Keratinocyte (primary cell): ENCODE measurements at regions not wholly inside any gene's neighbourhood (a gene's known extent, or its start where the extent isn't known, plus 50 kb on each side); places are given as distances from the start of the nearest gene placed in this dataset.

Source experiments
- DNase-seq: peaks from one replicate; pipeline ENCODE4 v3.0.0-alpha.2; 2011; ENCODE audit warnings: low read depth, missing footprints, low spot score
- FAIRE-seq: peaks from 2 replicates; lab custom pipeline; 2011; peaks lifted over from hg19 to GRCh38; lab: Jason Lieb, UNC
- H2AFZ ChIP-seq: 2 replicates; pipeline ENCODE4 v1.6.0; 2012; ENCODE audit warnings: low read length, control low read depth, inconsistent platforms; ENCODE audit not compliant: control insufficient read depth
- H3K27ac ChIP-seq: 2 replicates; pipeline ENCODE4 v1.5.1; 2011; ENCODE audit warnings: low read length; ENCODE audit not compliant: control insufficient read depth, insufficient read depth
- H3K27me3 ChIP-seq: 3 replicates; pipeline ENCODE4 v1.6.0; 2011; ENCODE audit warnings: low read length; ENCODE audit not compliant: control insufficient read depth, insufficient read depth; ENCODE audit errors: extremely low read depth
- H3K36me3 ChIP-seq, 2 experiments: 2 replicates in 1 of 2; 3 replicates in 1 of 2; pipeline ENCODE4 v1.5.1; 2011; ENCODE audit warnings: low read length in 2 of 2, mild to moderate bottlenecking in 1 of 2; ENCODE audit not compliant: control insufficient read depth in 2 of 2, insufficient read depth in 2 of 2; ENCODE audit errors: extremely low read depth in 1 of 2
- H3K4me1 ChIP-seq: 3 replicates; pipeline ENCODE4 v1.5.1; 2011; ENCODE audit warnings: low read length; ENCODE audit not compliant: control insufficient read depth, insufficient read depth; ENCODE audit errors: extremely low read depth
- H3K4me2 ChIP-seq: 3 replicates; pipeline ENCODE4 v1.6.0; 2011; ENCODE audit warnings: low read depth, low read length; ENCODE audit not compliant: control insufficient read depth, insufficient read depth; ENCODE audit errors: extremely low read depth
- H3K4me3 ChIP-seq, 3 experiments: fragments of 200-600 bp in 1 of 3; sonication (generic) in 1 of 3; 2 replicates in 2 of 3; 3 replicates in 1 of 3; pipeline ENCODE4 v1.5.1; 2011 to 2016; ENCODE audit warnings: low read length in 3 of 3, mild to moderate bottlenecking in 3 of 3, control low read depth in 2 of 3, inconsistent platforms in 1 of 3, low read depth in 1 of 3, mixed read lengths in 1 of 3, mixed run types in 1 of 3, moderate library complexity in 1 of 3; ENCODE audit not compliant: control insufficient read depth in 2 of 3, insufficient read depth in 2 of 3; ENCODE audit errors: extremely low read depth in 1 of 3
- H3K79me2 ChIP-seq: 2 replicates; pipeline ENCODE4 v1.6.0; 2012; ENCODE audit warnings: low read length; ENCODE audit not compliant: control insufficient read depth, insufficient read depth
- H3K9ac ChIP-seq: 3 replicates; pipeline ENCODE4 v1.6.0; 2011; ENCODE audit warnings: low read length; ENCODE audit not compliant: control insufficient read depth, insufficient read depth; ENCODE audit errors: extremely low read depth
- H3K9me1 ChIP-seq: 3 replicates; pipeline ENCODE4 v1.6.0; 2011; ENCODE audit warnings: low read length; ENCODE audit not compliant: control insufficient read depth, insufficient read depth; ENCODE audit errors: extremely low read depth
- H3K9me3 ChIP-seq: 2 replicates; pipeline ENCODE4 v1.5.1; 2012; ENCODE audit warnings: low read depth, low read length; ENCODE audit not compliant: control insufficient read depth
- H4K20me1 ChIP-seq: 3 replicates; pipeline ENCODE4 v1.6.0; 2011; ENCODE audit warnings: low read length; ENCODE audit not compliant: control insufficient read depth, insufficient read depth; ENCODE audit errors: extremely low read depth
- EZH2 ChIP-seq: IDR thresholded peaks from one replicate; pipeline ENCODE4 v1.6.1; 2012; ENCODE audit warnings: inconsistent platforms, mild to moderate bottlenecking, low read length, moderate library complexity
- dilution Hi-C: fragments of 300-500 bp; cut with MboI; formaldehyde crosslinking; loops from one replicate; pipeline ENCODE4 v1.7.0; 2020; ENCODE audit warnings: low sequenced_read_pairs; ENCODE audit not compliant: extremely low pct_ligation_motif_present
- TF ChIP-seq, protein P1 (sequence below), 3 experiments: IDR thresholded peaks in 1 of 3; conservative IDR thresholded peaks in 1 of 3; optimal IDR thresholded peaks in 1 of 3; 2 replicates in 2 of 3; 3 replicates in 1 of 3; pipeline versions ENCODE3 to v1.5.1; 2011; ENCODE audit warnings: low read length in 3 of 3, mild to moderate bottlenecking in 3 of 3, moderate library complexity in 2 of 3, control low read depth in 1 of 3, inconsistent platforms in 1 of 3; ENCODE audit not compliant: insufficient read depth in 2 of 3; ENCODE audit errors: extremely low read depth in 1 of 3

DNA sequence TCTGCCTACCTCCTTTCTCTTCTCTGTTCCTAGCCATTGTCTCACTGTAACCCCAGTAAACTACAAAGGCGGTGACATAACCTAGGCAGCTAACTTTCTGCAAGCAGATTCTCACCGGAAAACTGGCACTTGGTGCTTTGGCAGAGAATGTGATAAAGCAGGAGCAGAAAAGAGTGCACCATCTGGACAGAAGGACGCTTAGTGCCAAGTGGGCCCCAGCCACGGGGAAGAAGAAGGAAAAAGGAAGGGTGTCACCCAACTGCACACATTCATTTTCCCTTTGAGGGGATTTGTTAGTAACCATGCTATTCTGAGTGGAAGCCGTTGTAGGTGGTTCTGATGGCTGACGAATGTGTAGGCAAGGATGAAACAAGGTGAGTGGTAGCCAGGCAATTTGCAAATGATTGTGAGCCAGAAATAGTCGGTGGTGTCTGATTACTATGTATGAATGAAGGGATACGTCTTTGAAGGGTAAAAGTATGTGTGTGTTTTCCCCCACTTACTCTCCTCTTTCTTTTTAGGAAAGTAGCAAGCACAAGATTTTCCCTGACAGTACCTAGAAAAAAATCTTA is 148.3 kb upstream of the STXBP5 start:
- no peaks in the 10 kb centered on the region for H3K27me3 ChIP-seq
- H3K9me1 ChIP-seq = no peaks in the 10 kb centered on the region
- no peaks in the 10 kb centered on the region for H3K9me3 ChIP-seq
- no peak overlapping the region for H3K9ac ChIP-seq
- no peak for FAIRE-seq
- no peaks in the 10 kb centered on the region for H3K4me1 ChIP-seq
- H3K4me2 ChIP-seq = no peak overlapping the region
- no peak overlapping the region for H3K4me3 ChIP-seq
- DNase-seq = no peak
- no peak for TF ChIP-seq EZH2
- TF ChIP-seq, protein P1, sequence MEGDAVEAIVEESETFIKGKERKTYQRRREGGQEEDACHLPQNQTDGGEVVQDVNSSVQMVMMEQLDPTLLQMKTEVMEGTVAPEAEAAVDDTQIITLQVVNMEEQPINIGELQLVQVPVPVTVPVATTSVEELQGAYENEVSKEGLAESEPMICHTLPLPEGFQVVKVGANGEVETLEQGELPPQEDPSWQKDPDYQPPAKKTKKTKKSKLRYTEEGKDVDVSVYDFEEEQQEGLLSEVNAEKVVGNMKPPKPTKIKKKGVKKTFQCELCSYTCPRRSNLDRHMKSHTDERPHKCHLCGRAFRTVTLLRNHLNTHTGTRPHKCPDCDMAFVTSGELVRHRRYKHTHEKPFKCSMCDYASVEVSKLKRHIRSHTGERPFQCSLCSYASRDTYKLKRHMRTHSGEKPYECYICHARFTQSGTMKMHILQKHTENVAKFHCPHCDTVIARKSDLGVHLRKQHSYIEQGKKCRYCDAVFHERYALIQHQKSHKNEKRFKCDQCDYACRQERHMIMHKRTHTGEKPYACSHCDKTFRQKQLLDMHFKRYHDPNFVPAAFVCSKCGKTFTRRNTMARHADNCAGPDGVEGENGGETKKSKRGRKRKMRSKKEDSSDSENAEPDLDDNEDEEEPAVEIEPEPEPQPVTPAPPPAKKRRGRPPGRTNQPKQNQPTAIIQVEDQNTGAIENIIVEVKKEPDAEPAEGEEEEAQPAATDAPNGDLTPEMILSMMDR (optimal IDR thresholded peaks at IDR 0.05 in 1 of 3, IDR thresholded peaks at IDR 0.05 in 1 of 3, conservative IDR thresholded peaks at IDR 0.05 in 1 of 3; ENCODE audit: extremely low read depth in 1 of 3, insufficient read depth in 2 of 3, low read length in 3 of 3) = no peak
- no peaks in the 10 kb centered on the region for H3K79me2 ChIP-seq
- dilution Hi-C loops = no loop called here
- H3K27ac ChIP-seq = no peak overlapping the region
- H3K36me3 ChIP-seq = no peaks in the 10 kb centered on the region
- H2AFZ ChIP-seq = no peak overlapping the region
- H4K20me1 ChIP-seq = no peaks in the 10 kb centered on the region

DNA sequence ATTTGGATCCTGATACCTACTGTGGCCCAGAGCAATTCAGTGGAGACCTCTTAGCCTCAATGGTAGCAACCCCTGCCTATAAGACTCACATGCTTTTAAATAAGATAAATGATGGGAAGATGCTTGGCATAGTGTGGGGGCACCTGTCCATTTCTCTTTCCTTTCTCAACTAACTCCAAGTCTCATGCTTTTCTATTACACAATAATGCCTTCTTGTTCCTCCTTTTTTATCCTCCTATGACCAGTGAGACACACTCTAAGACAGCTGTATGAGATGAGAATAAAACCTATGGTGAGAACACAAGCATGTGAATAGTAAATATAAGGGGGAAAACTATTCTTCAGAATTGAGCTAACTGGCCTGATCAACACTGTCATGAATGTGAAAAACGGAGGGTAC is 147.0 kb upstream of the STXBP5 start:
- no peaks in the 10 kb centered on the region for H3K4me1 ChIP-seq
- no peaks in the 10 kb centered on the region for H3K27me3 ChIP-seq
- H3K27ac ChIP-seq = no peak overlapping the region
- FAIRE-seq (no peak), DNase-seq (no peak)
- H3K4me2 ChIP-seq = no peak overlapping the region
- H3K4me3 ChIP-seq = no peak overlapping the region
- no peaks in the 10 kb centered on the region for H3K79me2 ChIP-seq
- no peak overlapping the region for H3K9ac ChIP-seq
- TF ChIP-seq EZH2 = no peak
- TF ChIP-seq, protein P1 (optimal IDR thresholded peaks at IDR 0.05 in 1 of 3, IDR thresholded peaks at IDR 0.05 in 1 of 3, conservative IDR thresholded peaks at IDR 0.05 in 1 of 3; ENCODE audit: extremely low read depth in 1 of 3, insufficient read depth in 2 of 3, low read length in 3 of 3) = no peak
- H3K9me1 ChIP-seq = no peaks in the 10 kb centered on the region
- H4K20me1 ChIP-seq = no peaks in the 10 kb centered on the region
- H3K9me3 ChIP-seq = no peaks in the 10 kb centered on the region
- dilution Hi-C loops = no loop called here
- H2AFZ ChIP-seq = no peak overlapping the region
- no peaks in the 10 kb centered on the region for H3K36me3 ChIP-seq
